Neuronal stem cell (in vitro differentiated cells): ENCODE measurements at regions not wholly inside any gene's neighbourhood (a gene's known extent, or its start where the extent isn't known, plus 50 kb on each side); places are given as distances from the start of the nearest gene placed in this dataset.

Experiments used
- DNase-seq: peaks from one replicate; pipeline ENCODE4 v3.0.0-alpha.2; 2013; ENCODE audit warnings: low spot score
- H2AFZ ChIP-seq: one replicate; pipeline ENCODE4 v1.6.1; 2013; ENCODE audit warnings: mild to moderate bottlenecking, low read length, inconsistent platforms
- H2AK5ac ChIP-seq: 2 replicates; pipeline ENCODE4 v1.6.1; 2013; ENCODE audit warnings: low read depth, mild to moderate bottlenecking, inconsistent platforms, low read length, moderate library complexity, mixed read lengths
- H2BK120ac ChIP-seq: 2 replicates; pipeline ENCODE4 v1.6.1; 2013; ENCODE audit warnings: low read depth, mild to moderate bottlenecking, inconsistent platforms, low read length, moderate library complexity, mixed read lengths
- H2BK12ac ChIP-seq: one replicate; pipeline ENCODE4 v1.6.1; 2013; ENCODE audit warnings: low read length, inconsistent platforms
- H2BK15ac ChIP-seq: 2 replicates; pipeline ENCODE4 v1.6.1; 2013; ENCODE audit warnings: mild to moderate bottlenecking, low read length, inconsistent platforms, mixed read lengths
- H2BK5ac ChIP-seq: one replicate; pipeline ENCODE4 v1.6.1; 2013; ENCODE audit warnings: inconsistent platforms, mild to moderate bottlenecking, low read length, moderate library complexity
- H3K14ac ChIP-seq: one replicate; pipeline ENCODE4 v1.6.1; 2013; ENCODE audit warnings: low read length, inconsistent platforms
- H3K18ac ChIP-seq: 2 replicates; pipeline ENCODE4 v1.6.1; 2013; ENCODE audit warnings: low read length, inconsistent platforms
- H3K23ac ChIP-seq: 2 replicates; pipeline ENCODE4 v1.6.1; 2013; ENCODE audit warnings: low read depth, mild to moderate bottlenecking, mixed read lengths, low read length, inconsistent platforms; ENCODE audit not compliant: poor library complexity
- H3K27ac ChIP-seq: replicated peaks from 3 replicates; pipeline ENCODE4 v1.5.1; 2013; ENCODE audit warnings: low read length, inconsistent platforms
- H3K27me3 ChIP-seq, 3 experiments: 2 replicates each; pipeline ENCODE4 v1.6.1; 2013; ENCODE audit warnings: low read length in 3 of 3, mild to moderate bottlenecking in 2 of 3, inconsistent platforms in 1 of 3, low read depth in 1 of 3, mixed read lengths in 1 of 3, moderate library complexity in 1 of 3; ENCODE audit not compliant: control insufficient read depth in 3 of 3, insufficient read depth in 3 of 3
- H3K36me3 ChIP-seq, 2 donors: replicated peaks in 1 of 2; 2 replicates each; pipeline ENCODE4 v1.6.1; 2013; ENCODE audit warnings: low read length in 2 of 2; ENCODE audit not compliant: control insufficient read depth in 2 of 2, insufficient read depth in 2 of 2
- H3K4ac ChIP-seq: 2 replicates; pipeline ENCODE4 v1.6.1; 2013; ENCODE audit warnings: inconsistent platforms, mild to moderate bottlenecking, low read length, moderate library complexity
- H3K4me1 ChIP-seq, 2 donors: 1 replicate in 1 of 2; 2 replicates in 1 of 2; pipeline ENCODE4 v1.6.1; 2013; ENCODE audit warnings: low read length in 2 of 2, low read depth in 1 of 2; ENCODE audit not compliant: control insufficient read depth in 2 of 2, insufficient read depth in 1 of 2
- H3K4me2 ChIP-seq: one replicate; pipeline ENCODE4 v1.6.1; 2013; ENCODE audit warnings: mild to moderate bottlenecking, low read length, inconsistent platforms; ENCODE audit not compliant: insufficient read depth, poor library complexity, severe bottlenecking
- H3K4me3 ChIP-seq, 2 donors: 2 replicates each; pipeline ENCODE4 v1.5.1; 2013; ENCODE audit warnings: low read length in 2 of 2, mild to moderate bottlenecking in 2 of 2, inconsistent platforms in 1 of 2, moderate library complexity in 1 of 2
- H3K79me1 ChIP-seq: one replicate; pipeline ENCODE4 v1.6.1; 2013; ENCODE audit warnings: low read depth, mild to moderate bottlenecking, inconsistent platforms, low read length, moderate library complexity
- H3K9ac ChIP-seq: one replicate; pipeline ENCODE4 v1.6.1; 2013; ENCODE audit warnings: mild to moderate bottlenecking, low read depth, low read length, inconsistent platforms; ENCODE audit not compliant: poor library complexity
- H3K9me3 ChIP-seq, 2 donors: replicated peaks in 1 of 2; 2 replicates each; pipeline versions ENCODE3 to v1.6.1; 2013; ENCODE audit warnings: low read length in 2 of 2, mild to moderate bottlenecking in 2 of 2, inconsistent platforms in 1 of 2, low read depth in 1 of 2, mixed read lengths in 1 of 2, moderate library complexity in 1 of 2; ENCODE audit not compliant: control insufficient read depth in 2 of 2, insufficient read depth in 1 of 2
- H4K8ac ChIP-seq: one replicate; pipeline ENCODE4 v1.6.1; 2013; ENCODE audit warnings: low read depth, mild to moderate bottlenecking, inconsistent platforms, low read length, moderate library complexity
- H4K91ac ChIP-seq: one replicate; pipeline ENCODE4 v1.6.1; 2013; ENCODE audit warnings: low read length, low read depth, mild to moderate bottlenecking, inconsistent platforms; ENCODE audit not compliant: poor library complexity
- WGBS, 2 donors: extraction: QIAGEN DNeasy Blood & Tissue Kit; methylation state at CpG; one replicate each; pipeline ENCODE4 v1.1.7; 2013; ENCODE audit warnings: missing lambda C conversion rate in 2 of 2, mixed read lengths in 1 of 2; ENCODE audit not compliant: insufficient read length in 2 of 2, insufficient replicate concordance in 1 of 2; ENCODE audit errors: extremely low coverage in 2 of 2; 5-methylcytosine and 5-hydroxymethylcytosine counted together

- Histone ChIP-seq H2BK12ac (no peak overlapping the region), H3K9me3 (no peaks in the 10 kb centered on the region), H3K14ac (no peak overlapping the region), H4K91ac (no peak overlapping the region), H3K4ac (no peak overlapping the region), H3K23ac (no peak overlapping the region), H2BK5ac (no peak overlapping the region), H3K27me3 (no peaks in the 10 kb centered on the region), H2BK120ac (no peak overlapping the region), H3K4me1 (no peaks in the 10 kb centered on the region), H3K36me3 (no peaks in the 10 kb centered on the region), H3K4me3 (no peak overlapping the region), H2AFZ (no peak overlapping the region), H3K79me1 (no peaks in the 10 kb centered on the region), H3K4me2 (no peak overlapping the region), H3K27ac (no peak overlapping the region), H3K9ac (no peak overlapping the region), H4K8ac (no peak overlapping the region), H3K18ac (no peak overlapping the region), H2BK15ac (no peak overlapping the region), H2AK5ac (no peak overlapping the region)
- no CpG with 5 or more reads among the region's 4 CpGs for WGBS, 2 donors
- no peak for DNase-seq
These were observed 227.2 kb upstream of the SNX2 start for GRCh38 chr5:122547669-122548068.

- Histone ChIP-seq H3K79me1 (no peaks in the 10 kb centered on the region), H3K18ac (no peak overlapping the region), H3K14ac (no peak overlapping the region), H3K4ac (no peak overlapping the region), H3K36me3 (no peaks in the 10 kb centered on the region), H3K27ac (no peak overlapping the region), H3K9ac (no peak overlapping the region), H3K4me3 (no peak overlapping the region), H3K4me1 (no peaks in the 10 kb centered on the region), H2BK5ac (no peak overlapping the region), H4K91ac (no peak overlapping the region), H3K27me3 (no peaks in the 10 kb centered on the region), H2BK15ac (no peak overlapping the region), H2BK120ac (no peak overlapping the region), H2BK12ac (no peak overlapping the region), H2AK5ac (no peak overlapping the region), H3K4me2 (no peak overlapping the region), H2AFZ (no peak overlapping the region), H3K9me3 (no peaks in the 10 kb centered on the region), H3K23ac (no peak overlapping the region), H4K8ac (no peak overlapping the region)
- no peak for DNase-seq
These were observed 215.2 kb upstream of the SNX2 start for GRCh38 chr5:122559676-122560075.

DNA sequence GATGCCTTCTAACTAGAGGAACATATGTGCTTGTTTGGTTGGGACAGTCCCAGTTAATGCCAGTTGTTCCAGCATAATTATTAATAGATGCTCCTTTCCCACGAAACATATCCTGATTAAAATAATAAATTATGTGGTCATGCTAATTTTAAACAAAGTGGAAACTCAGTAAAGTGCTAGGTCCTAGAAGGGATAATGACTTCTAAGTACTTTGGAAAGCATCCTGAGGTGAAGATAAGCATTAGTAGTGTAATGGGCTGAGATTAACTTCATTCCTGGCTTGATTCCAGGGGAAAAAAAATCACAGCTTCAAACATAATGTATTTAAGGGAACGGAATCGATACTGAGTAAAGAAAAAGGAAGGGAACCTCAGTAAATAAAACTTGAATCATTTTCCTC is 213.7 kb upstream of the SNX2 start:
- Histone ChIP-seq H2BK12ac (no peak overlapping the region), H3K79me1 (no peaks in the 10 kb centered on the region), H3K4me3 (no peak overlapping the region), H2AK5ac (no peak overlapping the region), H3K36me3 (no peaks in the 10 kb centered on the region), H4K91ac (no peak overlapping the region), H3K18ac (no peak overlapping the region), H2AFZ (no peak overlapping the region), H3K9ac (no peak overlapping the region), H2BK120ac (no peak overlapping the region), H2BK5ac (no peak overlapping the region), H3K23ac (no peak overlapping the region), H3K27me3 (no peaks in the 10 kb centered on the region), H3K9me3 (no peaks in the 10 kb centered on the region), H3K4me1 (no peaks in the 10 kb centered on the region), H3K4me2 (no peak overlapping the region), H3K14ac (no peak overlapping the region), H2BK15ac (no peak overlapping the region), H3K27ac (no peak overlapping the region), H4K8ac (no peak overlapping the region), H3K4ac (no peak overlapping the region)
- WGBS, 2 donors = no CpG with 5 or more reads among the region's 3 CpGs
- DNase-seq = no peak

DNA sequence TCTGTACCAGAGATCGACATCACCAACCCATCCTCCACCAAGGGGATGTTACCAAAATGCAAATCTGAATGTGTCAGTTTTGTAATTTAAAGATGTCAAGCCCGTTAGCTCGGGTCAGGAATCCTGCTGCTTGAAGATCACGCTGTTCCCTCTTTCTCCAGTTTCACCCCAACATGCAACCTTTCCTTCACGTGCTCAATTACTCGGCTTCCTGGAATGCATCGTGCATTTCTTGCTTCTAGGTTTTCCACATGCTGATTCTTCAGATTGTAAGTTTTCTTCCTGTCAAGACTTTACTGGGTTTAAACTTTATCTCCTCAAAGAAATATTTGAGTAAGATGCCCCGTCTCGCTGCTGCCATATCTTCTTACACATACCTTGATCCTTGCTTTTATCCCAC is 209.5 kb upstream of the SNX2 start:
- Histone ChIP-seq H3K18ac (no peak overlapping the region), H3K9me3 (no peaks in the 10 kb centered on the region), H3K4me1 (no peaks in the 10 kb centered on the region), H2BK120ac (no peak overlapping the region), H3K4ac (no peak overlapping the region), H2BK12ac (no peak overlapping the region), H2AFZ (no peak overlapping the region), H4K91ac (no peak overlapping the region), H4K8ac (no peak overlapping the region), H3K14ac (no peak overlapping the region), H3K27ac (no peak overlapping the region), H3K4me3 (no peak overlapping the region), H2BK5ac (no peak overlapping the region), H3K27me3 (no peaks in the 10 kb centered on the region), H3K79me1 (no peaks in the 10 kb centered on the region), H2AK5ac (no peak overlapping the region), H3K4me2 (no peak overlapping the region), H3K9ac (no peak overlapping the region), H2BK15ac (no peak overlapping the region), H3K36me3 (no peaks in the 10 kb centered on the region), H3K23ac (no peak overlapping the region)
- DNase-seq = no peak
- WGBS, 2 donors = no CpG with 5 or more reads among the region's 9 CpGs
